SK-N-SH (cell line): ENCODE measurements at regions not wholly inside any gene's neighbourhood (a gene's known extent, or its start where the extent isn't known, plus 50 kb on each side); places are given as distances from the start of the nearest gene placed in this dataset.

Experiments used
- CTCF ChIA-PET: fragments of 300-600, 350-600 bp; formaldehyde crosslinking; extraction: SDS; loops from one replicate; lab custom pipeline; 2021; lab: Yijun Ruan, JAX
- POLR2A ChIA-PET: fragments of 350-600 bp; sonication (Branson Sonifier 250); formaldehyde crosslinking; extraction: SDS; loops from one replicate; lab custom pipeline; 2020; ENCODE audit warnings: antibody characterized with exemption, inconsistent platforms; lab: Yijun Ruan, JAX
- DNase-seq: peaks from one replicate; pipeline ENCODE4 v3.0.0; 2012
- H2AFZ ChIP-seq: fragments of 200-600 bp; sonication (generic); 2 replicates; pipeline ENCODE4 v1.8.1; 2016; ENCODE audit warnings: antibody characterized with exemption, mild to moderate bottlenecking, low read depth
- H3F3A ChIP-seq: fragments of 200-600 bp; sonication (generic); replicated peaks from 2 replicates; pipeline ENCODE3; 2016; ENCODE audit warnings: antibody characterized with exemption, mild to moderate bottlenecking; ENCODE audit not compliant: insufficient read depth
- H3K27ac ChIP-seq, 2 experiments: fragments of 200-500 bp in 1 of 2; fragments of 200-600 bp in 1 of 2; sonication (Bioruptor generic) in 1 of 2; sonication (generic), shearing (Covaris generic) in 1 of 2; 2 replicates each; pipeline versions ENCODE4 v1.5.1 to v1.6.1; 2014 to 2016; ENCODE audit warnings: low read depth in 2 of 2, inconsistent platforms in 1 of 2, low read length in 1 of 2, mild to moderate bottlenecking in 1 of 2, mixed read lengths in 1 of 2
- H3K27me3 ChIP-seq: fragments of 200-600 bp; sonication (generic), shearing (Covaris generic); 2 replicates; pipeline ENCODE4 v1.6.1; 2016; ENCODE audit warnings: mixed run types; ENCODE audit not compliant: insufficient read depth
- H3K36me3 ChIP-seq, 2 experiments: fragments of 200-500 bp in 1 of 2; fragments of 200-600 bp in 1 of 2; sonication (Bioruptor generic) in 1 of 2; sonication (generic) in 1 of 2; replicated peaks in 1 of 2; 2 replicates each; pipeline versions ENCODE3 to v1.5.1; 2014 to 2016; ENCODE audit warnings: low read length in 1 of 2, mild to moderate bottlenecking in 1 of 2; ENCODE audit not compliant: insufficient read depth in 2 of 2, control insufficient read depth in 1 of 2
- H3K4me1 ChIP-seq, 2 experiments: fragments of 200-500 bp in 1 of 2; fragments of 200-600 bp in 1 of 2; sonication (Bioruptor generic) in 1 of 2; sonication (generic), shearing (Covaris generic) in 1 of 2; 2 replicates each; pipeline versions ENCODE4 v1.5.1 to v1.6.1; 2014 to 2016; ENCODE audit warnings: low read depth in 1 of 2, low read length in 1 of 2, mixed run types in 1 of 2; ENCODE audit not compliant: insufficient read depth in 2 of 2, control insufficient read depth in 1 of 2
- H3K4me2 ChIP-seq: fragments of 200-600 bp; sonication (generic), shearing (Covaris generic); 2 replicates; pipeline ENCODE4 v1.6.1; 2017; ENCODE audit warnings: mixed run types
- H3K4me3 ChIP-seq, 2 experiments: fragments of 200-500 bp in 1 of 2; fragments of 200-600 bp in 1 of 2; sonication (Bioruptor generic) in 1 of 2; sonication (generic), shearing (Covaris generic) in 1 of 2; 2 replicates each; pipeline versions ENCODE4 v1.5.1 to v1.8.1; 2014 to 2016; ENCODE audit warnings: low read depth in 2 of 2, inconsistent platforms in 1 of 2, low read length in 1 of 2, mild to moderate bottlenecking in 1 of 2, mixed read lengths in 1 of 2, moderate library complexity in 1 of 2
- H3K79me2 ChIP-seq: fragments of 200-600 bp; sonication (generic); 2 replicates; pipeline ENCODE4 v1.8.1; 2017; ENCODE audit warnings: mild to moderate bottlenecking; ENCODE audit not compliant: insufficient read depth
- H3K9ac ChIP-seq: fragments of 200-600 bp; sonication (generic); 2 replicates; pipeline ENCODE4 v1.6.1; 2017; ENCODE audit warnings: mixed run types
- H3K9me2 ChIP-seq: fragments of 200-600 bp; sonication (generic); 2 replicates; pipeline ENCODE4 v1.6.1; 2017; ENCODE audit warnings: mixed run types
- H3K9me3 ChIP-seq: fragments of 200-600 bp; sonication (generic); 2 replicates; pipeline ENCODE4 v1.6.1; 2017; ENCODE audit warnings: mixed run types, mild to moderate bottlenecking, moderate library complexity
- H4K20me1 ChIP-seq: fragments of 200-600 bp; sonication (generic); 2 replicates; pipeline ENCODE4 v1.6.1; 2017; ENCODE audit warnings: mild to moderate bottlenecking, mixed run types; ENCODE audit not compliant: insufficient read depth
- CTCF ChIP-seq: fragments of 200-600 bp; sonication (generic); IDR thresholded peaks from 2 replicates; pipeline ENCODE4 v1.6.1; 2017; ENCODE audit warnings: antibody characterized with exemption, mild to moderate bottlenecking, moderate library complexity
- ELF1 ChIP-seq: IDR thresholded peaks from 2 replicates; pipeline ENCODE4 v1.4.0; 2012
- EP300 ChIP-seq, 2 experiments: IDR thresholded peaks; 2 replicates each; pipeline versions ENCODE4 v1.4.0 to v1.6.1; 2012; ENCODE audit warnings: borderline replicate concordance in 1 of 2, low read depth in 1 of 2, low read length in 1 of 2
- EZH2phosphoT487 ChIP-seq: fragments of 200-600 bp; sonication (generic); IDR thresholded peaks from 2 replicates; pipeline ENCODE4 v1.6.1; 2017; ENCODE audit warnings: low read depth, mixed run types, mild to moderate bottlenecking, antibody characterized with exemption, moderate library complexity, borderline replicate concordance
- FOSL2 ChIP-seq: IDR thresholded peaks from 2 replicates; pipeline ENCODE4 v1.4.0; 2012; ENCODE audit warnings: low read depth, mild to moderate bottlenecking, moderate library complexity, borderline replicate concordance
- MEF2A ChIP-seq: IDR thresholded peaks from 2 replicates; pipeline ENCODE4 v1.4.0; 2012; ENCODE audit warnings: low read depth, borderline replicate concordance
- MXI1 ChIP-seq: IDR thresholded peaks from 2 replicates; pipeline ENCODE4 v1.6.1; 2012; ENCODE audit warnings: mild to moderate bottlenecking, low read depth, low read length, improper control_type of control experiment
- NFIC ChIP-seq: IDR thresholded peaks from 2 replicates; pipeline ENCODE4 v1.4.0; 2012; ENCODE audit warnings: borderline replicate concordance
- NRF1 ChIP-seq: IDR thresholded peaks from 2 replicates; pipeline ENCODE4 v1.6.1; 2012; ENCODE audit warnings: low read depth, mild to moderate bottlenecking, low read length
- PBX3 ChIP-seq: IDR thresholded peaks from 2 replicates; pipeline ENCODE4; 2012
- POLR2AphosphoS5 ChIP-seq: IDR thresholded peaks from 2 replicates; pipeline ENCODE4 v1.6.1; 2012; ENCODE audit warnings: low read depth, low read length
- RCOR1 ChIP-seq: fragments of 150-350 bp; IDR thresholded peaks from 2 replicates; pipeline ENCODE4 v1.6.1; 2017; ENCODE audit warnings: antibody characterized with exemption, low read length
- SIN3A ChIP-seq: IDR thresholded peaks from 2 replicates; pipeline ENCODE4 v1.6.1; 2012; ENCODE audit warnings: low read depth, mild to moderate bottlenecking, low read length, moderate library complexity, borderline replicate concordance
- TCF12 ChIP-seq: IDR thresholded peaks from 2 replicates; pipeline ENCODE4 v1.4.0; 2012
- WGBS: methylation state at CpG from one replicate; pipeline ENCODE4 v1.1.6; 2017; ENCODE audit warnings: low lambda C conversion rate; 5-methylcytosine and 5-hydroxymethylcytosine counted together
- TF ChIP-seq, protein P1 (sequence below): fragments of 150-350 bp; IDR thresholded peaks from 2 replicates; pipeline ENCODE4 v1.6.1; 2017; ENCODE audit warnings: antibody characterized with exemption, low read length, low read depth, borderline replicate concordance
- TF ChIP-seq, protein P2 (sequence below): IDR thresholded peaks from 2 replicates; pipeline ENCODE4 v1.6.1; 2012; ENCODE audit warnings: mild to moderate bottlenecking, low read depth, low read length, moderate library complexity
- TF ChIP-seq, protein P3 (sequence below): IDR thresholded peaks from 2 replicates; pipeline ENCODE4 v1.4.0; 2012; ENCODE audit warnings: low read depth, borderline replicate concordance

GRCh38 chr11:112773264-112773663 lies 188.0 kb upstream of the NCAM1 start:
- POLR2A ChIA-PET: no interaction called here
- DNase-seq: no peak
- Histone ChIP-seq H2AFZ (no peak overlapping the region), H3K36me3 (no peaks in the 10 kb centered on the region), H3K27ac (no peak overlapping the region), H3F3A (no peaks in the 10 kb centered on the region), H3K4me2 (no peak overlapping the region), H3K4me1 (peaks cover 0 to 34% of the 10 kb centered on the region in 2 experiments; a peak in 2 of 4 replicates), H3K9ac (no peak overlapping the region), H3K4me3 (no peak overlapping the region)
- TF ChIP-seq SIN3A (no peak), TCF12 (no peak), NFIC (no peak), MXI1 (no peak), CTCF (no peak), EP300 (IDR thresholded peaks at IDR 0.05; ENCODE audit: borderline replicate concordance in 1 of 2, low read depth in 1 of 2, low read length in 1 of 2) (no peak), NRF1 (no peak), RCOR1 (no peak), EZH2phosphoT487 (no peak), MEF2A (no peak), ELF1 (no peak), FOSL2 (no peak), PBX3 (no peak), POLR2AphosphoS5 (no peak)
- TF ChIP-seq, protein P1, sequence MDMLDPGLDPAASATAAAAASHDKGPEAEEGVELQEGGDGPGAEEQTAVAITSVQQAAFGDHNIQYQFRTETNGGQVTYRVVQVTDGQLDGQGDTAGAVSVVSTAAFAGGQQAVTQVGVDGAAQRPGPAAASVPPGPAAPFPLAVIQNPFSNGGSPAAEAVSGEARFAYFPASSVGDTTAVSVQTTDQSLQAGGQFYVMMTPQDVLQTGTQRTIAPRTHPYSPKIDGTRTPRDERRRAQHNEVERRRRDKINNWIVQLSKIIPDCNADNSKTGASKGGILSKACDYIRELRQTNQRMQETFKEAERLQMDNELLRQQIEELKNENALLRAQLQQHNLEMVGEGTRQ: no peak
- TF ChIP-seq, protein P2, sequence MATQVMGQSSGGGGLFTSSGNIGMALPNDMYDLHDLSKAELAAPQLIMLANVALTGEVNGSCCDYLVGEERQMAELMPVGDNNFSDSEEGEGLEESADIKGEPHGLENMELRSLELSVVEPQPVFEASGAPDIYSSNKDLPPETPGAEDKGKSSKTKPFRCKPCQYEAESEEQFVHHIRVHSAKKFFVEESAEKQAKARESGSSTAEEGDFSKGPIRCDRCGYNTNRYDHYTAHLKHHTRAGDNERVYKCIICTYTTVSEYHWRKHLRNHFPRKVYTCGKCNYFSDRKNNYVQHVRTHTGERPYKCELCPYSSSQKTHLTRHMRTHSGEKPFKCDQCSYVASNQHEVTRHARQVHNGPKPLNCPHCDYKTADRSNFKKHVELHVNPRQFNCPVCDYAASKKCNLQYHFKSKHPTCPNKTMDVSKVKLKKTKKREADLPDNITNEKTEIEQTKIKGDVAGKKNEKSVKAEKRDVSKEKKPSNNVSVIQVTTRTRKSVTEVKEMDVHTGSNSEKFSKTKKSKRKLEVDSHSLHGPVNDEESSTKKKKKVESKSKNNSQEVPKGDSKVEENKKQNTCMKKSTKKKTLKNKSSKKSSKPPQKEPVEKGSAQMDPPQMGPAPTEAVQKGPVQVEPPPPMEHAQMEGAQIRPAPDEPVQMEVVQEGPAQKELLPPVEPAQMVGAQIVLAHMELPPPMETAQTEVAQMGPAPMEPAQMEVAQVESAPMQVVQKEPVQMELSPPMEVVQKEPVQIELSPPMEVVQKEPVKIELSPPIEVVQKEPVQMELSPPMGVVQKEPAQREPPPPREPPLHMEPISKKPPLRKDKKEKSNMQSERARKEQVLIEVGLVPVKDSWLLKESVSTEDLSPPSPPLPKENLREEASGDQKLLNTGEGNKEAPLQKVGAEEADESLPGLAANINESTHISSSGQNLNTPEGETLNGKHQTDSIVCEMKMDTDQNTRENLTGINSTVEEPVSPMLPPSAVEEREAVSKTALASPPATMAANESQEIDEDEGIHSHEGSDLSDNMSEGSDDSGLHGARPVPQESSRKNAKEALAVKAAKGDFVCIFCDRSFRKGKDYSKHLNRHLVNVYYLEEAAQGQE: no peak
- TF ChIP-seq, protein P3, sequence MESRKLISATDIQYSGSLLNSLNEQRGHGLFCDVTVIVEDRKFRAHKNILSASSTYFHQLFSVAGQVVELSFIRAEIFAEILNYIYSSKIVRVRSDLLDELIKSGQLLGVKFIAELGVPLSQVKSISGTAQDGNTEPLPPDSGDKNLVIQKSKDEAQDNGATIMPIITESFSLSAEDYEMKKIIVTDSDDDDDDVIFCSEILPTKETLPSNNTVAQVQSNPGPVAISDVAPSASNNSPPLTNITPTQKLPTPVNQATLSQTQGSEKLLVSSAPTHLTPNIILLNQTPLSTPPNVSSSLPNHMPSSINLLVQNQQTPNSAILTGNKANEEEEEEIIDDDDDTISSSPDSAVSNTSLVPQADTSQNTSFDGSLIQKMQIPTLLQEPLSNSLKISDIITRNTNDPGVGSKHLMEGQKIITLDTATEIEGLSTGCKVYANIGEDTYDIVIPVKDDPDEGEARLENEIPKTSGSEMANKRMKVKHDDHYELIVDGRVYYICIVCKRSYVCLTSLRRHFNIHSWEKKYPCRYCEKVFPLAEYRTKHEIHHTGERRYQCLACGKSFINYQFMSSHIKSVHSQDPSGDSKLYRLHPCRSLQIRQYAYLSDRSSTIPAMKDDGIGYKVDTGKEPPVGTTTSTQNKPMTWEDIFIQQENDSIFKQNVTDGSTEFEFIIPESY: no peak
- TF ChIP-seq, all 33 proteins: peak for 0
- H3K27me3 ChIP-seq: no peaks in the 10 kb centered on the region
- no peaks in the 10 kb centered on the region for H3K9me3 ChIP-seq
- H3K79me2 ChIP-seq: no peaks in the 10 kb centered on the region
- CTCF ChIA-PET: interaction anchor here (0.6 kb wide), 1 partner anchor 186 kb away, joined by 3 read pairs; no protein-coding TSS in a partner anchor
- no peaks in the 10 kb centered on the region for H3K9me2 ChIP-seq
- H4K20me1 ChIP-seq: no peaks in the 10 kb centered on the region
- WGBS: 80% methylated on average over 4 of the region's 4 CpGs
